HG02678 (cell line): ENCODE measurements at regions not wholly inside any gene's neighbourhood (a gene's known extent, or its start where the extent isn't known, plus 50 kb on each side); places are given as distances from the start of the nearest gene placed in this dataset.

Experiments used
- ATAC-seq: cut with Tn5 transposase; IDR thresholded peaks from one replicate; pipeline ENCODE4 v1.9.1; 2021; ENCODE audit warnings: mild to moderate bottlenecking, moderate library complexity; ENCODE audit not compliant: unreplicated experiment

- no peak for ATAC-seq
Observed at GRCh38 chr14:81946375-81946774, 412.7 kb upstream of the SEL1L start.

GRCh38 chr14:81946834-81947798 lies 413.5 kb upstream of the SEL1L start:
- no peak for ATAC-seq

GRCh38 chr14:81952917-81953316 lies 419.3 kb upstream of the SEL1L start:
- no peak for ATAC-seq

- no peak for ATAC-seq
Observed at GRCh38 chr14:81953419-81953818, 419.8 kb upstream of the SEL1L start.

DNA sequence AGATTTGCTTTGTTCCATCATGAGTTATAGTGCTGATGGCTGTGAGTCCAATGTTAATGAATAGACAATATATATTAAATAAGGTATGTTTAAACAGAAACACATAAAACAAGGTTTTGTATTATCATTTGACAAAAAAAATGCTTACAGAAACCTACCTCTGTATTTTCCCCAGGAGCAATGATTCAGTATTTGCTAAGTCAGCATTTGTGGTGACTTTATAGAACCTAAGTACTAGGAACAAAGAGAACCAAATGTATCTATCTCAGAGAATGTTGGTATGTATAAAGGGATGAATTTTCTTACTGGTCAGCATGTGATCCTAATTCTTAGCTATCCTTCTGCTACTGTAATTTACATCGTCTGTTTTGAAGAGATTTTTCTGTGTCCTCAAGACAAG lies 421.5 kb upstream of the SEL1L start:
- ATAC-seq, result no peak

- no peak for ATAC-seq
Observed at GRCh38 chr14:81960781-81961180, 427.1 kb upstream of the SEL1L start.

DNA sequence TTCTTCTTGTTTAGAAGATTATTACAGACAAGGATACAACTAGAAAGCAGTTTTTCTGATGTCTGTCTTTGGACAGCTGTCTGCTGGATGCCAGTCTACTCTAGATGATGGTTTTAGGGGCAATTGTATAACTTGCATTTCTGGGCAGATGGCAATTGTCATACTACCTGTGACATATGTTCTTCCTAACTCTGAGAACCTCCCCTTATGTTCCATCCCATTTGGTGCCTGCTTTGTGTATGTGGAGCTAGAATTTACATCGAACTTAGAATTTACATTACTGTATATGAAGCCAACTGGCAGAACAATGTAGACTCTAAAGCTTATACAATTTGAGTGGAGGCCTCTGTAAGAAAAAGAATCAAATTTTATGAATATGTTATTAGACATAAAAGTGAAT lies 430.2 kb upstream of the SEL1L start:
- no peak for ATAC-seq

DNA sequence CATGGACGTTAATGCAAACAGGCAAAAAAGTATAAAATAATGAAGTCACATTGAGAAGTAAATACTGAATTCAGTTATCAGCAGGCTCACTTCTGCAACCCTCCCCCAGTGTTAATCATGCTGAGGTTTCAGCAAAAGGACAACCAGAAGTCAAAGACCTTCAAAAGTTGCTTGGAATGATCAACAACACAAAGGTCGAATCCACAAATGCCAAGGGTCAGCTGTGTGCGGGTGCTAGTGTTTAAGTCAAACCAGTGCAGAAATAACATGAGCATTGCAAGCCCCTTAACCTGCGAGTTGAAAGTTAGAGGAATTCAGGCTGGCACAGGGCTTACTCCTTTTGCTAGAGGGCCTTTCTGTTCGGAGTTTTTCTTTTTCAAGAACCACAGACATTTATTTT lies 436.7 kb upstream of the SEL1L start:
- ATAC-seq, result no peak

DNA sequence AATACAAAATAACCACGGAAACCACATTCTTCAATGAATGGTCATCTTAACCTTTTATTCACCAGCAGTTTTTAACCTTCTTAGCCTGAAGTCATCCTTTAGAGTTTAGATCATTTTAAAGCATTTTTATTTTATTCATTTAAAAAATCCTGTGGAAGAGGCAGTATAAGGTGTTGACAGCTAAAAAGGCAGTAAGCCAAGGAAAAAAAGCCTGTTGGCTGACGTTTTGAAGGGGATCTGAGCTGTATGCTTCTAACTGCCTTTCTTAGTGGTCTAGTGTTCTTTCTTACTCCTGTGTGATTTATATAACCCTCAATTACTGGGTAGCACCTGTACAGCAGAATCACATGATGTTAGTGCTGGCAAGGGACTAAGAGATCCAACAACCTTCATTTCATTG lies 438.3 kb upstream of the SEL1L start:
- ATAC-seq, result no peak

- ATAC-seq, result no peak
Observed at GRCh38 chr14:81972601-81973000, 438.9 kb upstream of the SEL1L start.

GRCh38 chr14:81974543-81974942 lies 440.9 kb upstream of the SEL1L start:
- ATAC-seq, result no peak

DNA sequence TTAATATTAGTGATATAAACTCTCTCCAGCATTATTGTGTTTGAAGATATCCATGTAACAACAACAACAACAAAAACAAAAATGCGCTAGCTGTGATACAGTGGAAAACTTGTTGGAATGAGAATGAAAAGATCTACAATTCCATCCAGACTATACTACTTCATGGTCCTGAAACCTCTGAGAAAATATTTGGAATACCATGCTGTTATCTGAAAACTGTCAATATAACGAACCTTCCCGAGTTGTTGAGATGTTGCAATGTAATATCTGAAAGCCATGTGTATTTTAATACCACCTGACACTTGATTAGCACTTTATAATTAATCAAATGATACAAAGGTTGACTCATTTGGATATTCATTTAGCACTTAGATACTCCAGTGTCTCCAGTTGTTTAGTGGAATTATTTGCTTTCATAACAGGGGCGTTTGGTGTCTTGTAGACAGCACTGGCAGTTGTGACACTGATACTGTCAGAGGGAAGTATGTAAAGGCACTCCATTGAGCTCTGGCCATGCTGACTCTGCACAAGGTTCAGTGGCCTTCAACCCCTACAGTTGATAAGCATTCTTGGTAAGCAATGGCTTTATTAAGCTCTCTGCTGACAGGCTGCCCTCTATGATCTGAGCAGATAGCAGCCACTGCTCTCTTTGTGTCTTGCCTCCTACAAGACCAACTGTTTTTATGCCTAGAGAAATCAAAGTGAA lies 447.1 kb upstream of the SEL1L start:
- no peak for ATAC-seq

DNA sequence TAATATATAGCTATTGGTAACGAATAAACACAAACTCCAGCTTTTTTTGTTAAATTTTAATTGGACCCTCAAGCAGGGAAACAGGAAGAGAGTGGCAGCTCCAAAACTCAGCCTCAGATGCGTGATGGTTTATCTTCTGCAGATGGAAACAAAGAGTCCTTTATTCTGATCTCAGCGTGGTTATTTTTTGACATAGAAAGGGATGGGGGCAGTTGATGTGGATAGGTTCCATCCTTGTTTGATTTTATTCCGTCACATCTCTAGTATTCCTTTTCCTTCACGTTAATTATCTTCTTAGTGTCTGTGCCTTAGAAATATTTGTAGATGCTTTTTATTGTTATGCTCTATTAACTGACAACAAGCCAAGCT lies 447.6 kb upstream of the SEL1L start:
- ATAC-seq, result no peak

DNA sequence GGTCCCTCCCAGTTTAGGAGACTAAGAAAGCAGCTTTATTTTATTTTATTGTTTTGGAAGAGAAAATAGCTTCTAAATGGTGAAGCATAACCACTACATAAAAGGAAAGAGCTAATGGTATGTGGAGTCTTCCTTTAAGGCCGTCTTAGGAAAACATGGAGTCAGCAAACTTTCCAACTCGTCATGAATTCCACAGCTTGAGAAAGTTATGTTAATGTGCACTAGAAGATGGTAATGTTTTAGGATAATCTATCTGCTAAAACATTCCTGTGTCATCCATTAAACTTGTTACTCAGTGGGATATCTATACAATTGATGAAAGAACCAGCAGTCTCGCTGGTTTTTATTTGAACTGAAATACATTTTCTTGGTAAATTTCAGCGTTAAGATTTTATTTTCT lies 448.4 kb upstream of the SEL1L start:
- ATAC-seq, result no peak

DNA sequence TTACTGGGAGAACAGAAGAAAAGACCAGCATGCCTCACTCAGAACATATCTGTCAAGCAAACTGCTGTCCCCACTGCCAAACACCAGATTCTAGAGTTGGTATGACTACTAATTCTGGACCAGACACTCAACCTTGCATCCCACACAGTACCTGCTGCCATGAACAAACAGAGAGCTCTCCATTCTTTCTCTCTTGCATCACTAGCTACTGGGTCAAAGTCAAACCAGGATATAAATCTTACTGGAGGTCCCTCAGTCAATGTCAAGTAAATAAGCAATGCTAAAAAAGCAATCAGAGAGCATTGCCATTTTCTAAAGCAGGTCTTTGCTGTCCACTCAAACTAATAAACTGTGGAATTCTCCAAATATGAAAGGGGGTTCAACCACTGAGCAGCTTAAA lies 452.4 kb upstream of the SEL1L start:
- no peak for ATAC-seq

- ATAC-seq, result no peak
Observed at GRCh38 chr14:81989211-81989610, 455.6 kb upstream of the SEL1L start.

DNA sequence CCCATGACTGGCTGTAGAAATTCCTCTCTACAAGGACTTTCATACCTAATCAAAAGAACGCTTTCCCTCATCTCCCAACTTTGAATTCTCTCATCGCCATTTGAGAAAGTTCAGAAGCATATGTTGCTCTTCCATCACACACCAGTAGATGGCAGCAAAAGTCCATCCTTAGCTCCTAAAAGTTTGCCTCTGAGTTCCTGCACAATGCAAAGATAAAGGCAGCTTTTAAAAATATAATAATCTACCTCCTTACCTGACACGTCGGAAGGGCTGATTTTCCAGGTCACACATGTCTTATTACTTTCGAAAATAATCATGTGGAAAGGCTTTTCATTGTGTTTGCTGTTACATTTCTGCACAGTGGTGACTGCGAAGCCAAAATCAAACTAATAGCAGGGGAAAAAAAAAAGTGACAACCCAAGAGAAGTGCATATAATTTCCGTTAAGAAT lies 456.7 kb upstream of the SEL1L start:
- peak; percentile 77 for ATAC-seq

- ATAC-seq, result no peak
Observed at GRCh38 chr14:81991998-81992397, 458.3 kb upstream of the SEL1L start.

- ATAC-seq, result no peak
Observed at GRCh38 chr14:81993432-81993831, 459.8 kb upstream of the SEL1L start.

- ATAC-seq, result no peak
Observed at GRCh38 chr14:82003426-82003825, 469.8 kb upstream of the SEL1L start.

- ATAC-seq, result no peak
Observed at GRCh38 chr14:82009076-82009475, 475.4 kb upstream of the SEL1L start.

- no peak for ATAC-seq
Observed at GRCh38 chr14:82009993-82010392, 476.3 kb upstream of the SEL1L start.
